ENCODE measurements at regions not wholly inside any gene's neighbourhood (a gene's known extent, or its start where the extent isn't known, plus 50 kb on each side); places are given as distances from the start of the nearest gene placed in this dataset.
A peak's percentile ranks its signal among the peaks of the same experiment; 100 is the strongest.

DNA sequence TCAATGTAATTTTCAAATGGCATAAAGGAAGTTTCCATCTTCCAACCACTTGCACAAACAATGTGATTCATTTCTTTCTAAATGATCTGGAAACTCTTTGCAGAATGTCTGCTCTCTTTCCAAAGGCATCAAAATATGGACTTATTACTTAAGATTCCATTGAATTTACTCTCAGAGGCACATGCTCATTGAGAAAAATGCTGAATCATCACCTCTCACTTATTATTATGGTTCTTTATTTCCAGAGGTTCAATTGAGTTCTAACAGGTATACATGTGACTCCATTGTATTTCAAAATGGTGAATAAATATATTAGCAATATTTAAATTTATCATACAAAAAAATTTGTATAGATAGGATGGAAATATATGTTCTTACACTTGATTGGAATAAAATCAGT is 1140.6 kb downstream of the EFNA5 start:
- ATAC-seq (ENCODE audit: insufficient read depth, low FRiP score): no peak
- Histone ChIP-seq H3K4me1 (ENCODE audit: control insufficient read depth in 5 of 5, insufficient read depth in 5 of 5, low read length in 5 of 5) (no peaks in the 10 kb centered on the region), H3K9ac (ENCODE audit: insufficient read depth in 1 of 2, low read length in 2 of 2) (no peak overlapping the region), H3K9me3 (ENCODE audit: control insufficient read depth in 4 of 4, insufficient read depth in 3 of 4, low read length in 3 of 4) (peaks cover 0 to 4% (median 0%) of the 10 kb centered on the region in 4 donors), H3K36me3 (ENCODE audit: control insufficient read depth in 4 of 4, insufficient read depth in 4 of 4, low read length in 4 of 4) (no peaks in the 10 kb centered on the region), H3K4me3 (no peak overlapping the region), H3K27me3 (ENCODE audit: control insufficient read depth in 3 of 3, insufficient read depth in 3 of 3, low read length in 2 of 3) (no peaks in the 10 kb centered on the region), H3K27ac (ENCODE audit: low read depth in 1 of 2, low read length in 1 of 2) (no peak overlapping the region)
- TF ChIP-seq, protein P1, sequence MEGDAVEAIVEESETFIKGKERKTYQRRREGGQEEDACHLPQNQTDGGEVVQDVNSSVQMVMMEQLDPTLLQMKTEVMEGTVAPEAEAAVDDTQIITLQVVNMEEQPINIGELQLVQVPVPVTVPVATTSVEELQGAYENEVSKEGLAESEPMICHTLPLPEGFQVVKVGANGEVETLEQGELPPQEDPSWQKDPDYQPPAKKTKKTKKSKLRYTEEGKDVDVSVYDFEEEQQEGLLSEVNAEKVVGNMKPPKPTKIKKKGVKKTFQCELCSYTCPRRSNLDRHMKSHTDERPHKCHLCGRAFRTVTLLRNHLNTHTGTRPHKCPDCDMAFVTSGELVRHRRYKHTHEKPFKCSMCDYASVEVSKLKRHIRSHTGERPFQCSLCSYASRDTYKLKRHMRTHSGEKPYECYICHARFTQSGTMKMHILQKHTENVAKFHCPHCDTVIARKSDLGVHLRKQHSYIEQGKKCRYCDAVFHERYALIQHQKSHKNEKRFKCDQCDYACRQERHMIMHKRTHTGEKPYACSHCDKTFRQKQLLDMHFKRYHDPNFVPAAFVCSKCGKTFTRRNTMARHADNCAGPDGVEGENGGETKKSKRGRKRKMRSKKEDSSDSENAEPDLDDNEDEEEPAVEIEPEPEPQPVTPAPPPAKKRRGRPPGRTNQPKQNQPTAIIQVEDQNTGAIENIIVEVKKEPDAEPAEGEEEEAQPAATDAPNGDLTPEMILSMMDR (IDR thresholded peaks at IDR 0.05; ENCODE audit: control extremely low read depth, extremely low read depth): no peak
- no peak for DNase-seq

DNA sequence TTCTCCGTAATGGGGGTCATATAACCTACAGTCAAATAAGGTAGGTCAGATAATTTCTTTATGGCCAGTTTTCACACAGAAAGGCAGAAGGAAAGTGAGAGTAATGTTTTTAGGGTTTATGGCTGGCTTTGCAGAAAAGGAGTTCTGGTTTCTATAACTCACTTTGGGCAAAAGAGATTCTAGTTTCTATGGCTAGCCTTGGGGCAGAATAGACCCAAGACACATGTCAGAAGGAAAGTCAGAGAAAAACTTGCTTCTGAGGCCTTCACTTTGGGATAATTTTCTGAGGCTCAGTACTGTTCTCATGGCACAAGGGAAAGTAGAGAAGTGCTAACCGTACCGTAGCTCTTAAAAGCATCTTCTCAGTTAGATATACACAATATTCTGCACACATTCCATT is 1145.3 kb downstream of the EFNA5 start:
- ATAC-seq (ENCODE audit: insufficient read depth, low FRiP score): no peak
- Histone ChIP-seq H3K4me3 (no peak overlapping the region), H3K9ac (ENCODE audit: insufficient read depth in 1 of 2, low read length in 2 of 2) (no peak overlapping the region), H3K9me3 (ENCODE audit: control insufficient read depth in 4 of 4, insufficient read depth in 3 of 4, low read length in 3 of 4) (peaks cover 0 to 4% (median 0%) of the 10 kb centered on the region in 4 donors), H3K36me3 (ENCODE audit: control insufficient read depth in 4 of 4, insufficient read depth in 4 of 4, low read length in 4 of 4) (no peaks in the 10 kb centered on the region), H3K27me3 (ENCODE audit: control insufficient read depth in 3 of 3, insufficient read depth in 3 of 3, low read length in 2 of 3) (no peaks in the 10 kb centered on the region), H3K4me1 (ENCODE audit: control insufficient read depth in 5 of 5, insufficient read depth in 5 of 5, low read length in 5 of 5) (peaks cover 0 to 5% (median 0%) of the 10 kb centered on the region in 5 donors), H3K27ac (ENCODE audit: low read depth in 1 of 2, low read length in 1 of 2) (no peak overlapping the region)
- WGBS, 2 donors: 93 to 94% methylated on average over 3 of the region's 3 CpGs
- TF ChIP-seq, protein P1 (IDR thresholded peaks at IDR 0.05; ENCODE audit: control extremely low read depth, extremely low read depth): no peak
- no peak for DNase-seq

DNA sequence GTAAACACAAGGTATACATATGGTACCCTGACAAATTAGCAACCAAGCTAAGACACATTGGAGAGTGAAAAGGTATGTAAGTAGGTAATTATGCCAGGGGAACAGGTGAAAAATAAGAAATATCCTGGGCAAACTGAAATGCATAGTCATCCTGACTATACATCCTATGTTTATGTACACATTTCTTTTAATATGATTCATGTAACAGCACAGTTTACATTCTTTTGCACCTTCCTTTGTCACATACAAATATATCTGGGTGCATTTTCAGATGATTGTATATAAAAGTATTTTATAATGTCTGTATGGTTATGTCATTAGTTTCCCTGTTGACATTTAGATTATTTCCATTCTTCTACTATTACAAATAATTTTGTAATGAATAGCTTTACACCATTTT is 1146.9 kb downstream of the EFNA5 start:
- H3K27ac ChIP-seq (ENCODE audit: low read depth in 1 of 2, low read length in 1 of 2): no peak overlapping the region
- H3K36me3 ChIP-seq (ENCODE audit: control insufficient read depth in 4 of 4, insufficient read depth in 4 of 4, low read length in 4 of 4): no peaks in the 10 kb centered on the region
- H3K4me3 ChIP-seq: no peak overlapping the region
- peaks cover 0 to 4% (median 0%) of the 10 kb centered on the region in 4 donors for H3K9me3 ChIP-seq (ENCODE audit: control insufficient read depth in 4 of 4, insufficient read depth in 3 of 4, low read length in 3 of 4)
- TF ChIP-seq, protein P1 (IDR thresholded peaks at IDR 0.05; ENCODE audit: control extremely low read depth, extremely low read depth): no peak
- ATAC-seq (ENCODE audit: insufficient read depth, low FRiP score) (no peak), DNase-seq (no peak)
- H3K9ac ChIP-seq (ENCODE audit: insufficient read depth in 1 of 2, low read length in 2 of 2): no peak overlapping the region
- no peaks in the 10 kb centered on the region for H3K27me3 ChIP-seq (ENCODE audit: control insufficient read depth in 3 of 3, insufficient read depth in 3 of 3, low read length in 2 of 3)
- H3K4me1 ChIP-seq (ENCODE audit: control insufficient read depth in 5 of 5, insufficient read depth in 5 of 5, low read length in 5 of 5): peaks cover 0 to 5% (median 0%) of the 10 kb centered on the region in 5 donors

DNA sequence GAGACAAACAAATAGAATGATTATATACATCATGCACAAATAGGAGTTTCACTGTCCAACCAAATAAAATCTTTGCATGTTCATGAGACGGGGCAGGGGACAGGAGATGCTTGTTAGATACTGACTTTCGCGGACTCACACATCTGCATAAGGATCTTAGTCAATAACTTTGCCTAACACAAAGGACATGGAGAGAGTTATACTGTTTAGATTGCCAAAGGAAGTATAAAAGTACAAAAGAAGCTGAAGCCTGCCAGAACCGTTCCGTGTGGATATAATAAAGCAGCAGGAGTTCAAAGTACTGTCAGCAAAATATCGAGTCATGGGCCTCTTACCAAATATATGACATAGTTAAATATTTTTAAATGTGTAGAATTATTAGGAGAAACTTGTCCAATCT is 1148.4 kb downstream of the EFNA5 start:
- no peak for ATAC-seq (ENCODE audit: insufficient read depth, low FRiP score)
- Histone ChIP-seq H3K4me1 (ENCODE audit: control insufficient read depth in 5 of 5, insufficient read depth in 5 of 5, low read length in 5 of 5) (peaks cover 0 to 5% (median 0%) of the 10 kb centered on the region in 5 donors), H3K9ac (ENCODE audit: insufficient read depth in 1 of 2, low read length in 2 of 2) (no peak overlapping the region), H3K9me3 (ENCODE audit: control insufficient read depth in 4 of 4, insufficient read depth in 3 of 4, low read length in 3 of 4) (peaks cover 0 to 4% (median 0%) of the 10 kb centered on the region in 4 donors), H3K27ac (ENCODE audit: low read depth in 1 of 2, low read length in 1 of 2) (no peak overlapping the region), H3K36me3 (ENCODE audit: control insufficient read depth in 4 of 4, insufficient read depth in 4 of 4, low read length in 4 of 4) (no peaks in the 10 kb centered on the region), H3K27me3 (ENCODE audit: control insufficient read depth in 3 of 3, insufficient read depth in 3 of 3, low read length in 2 of 3) (no peaks in the 10 kb centered on the region), H3K4me3 (no peak overlapping the region)
- TF ChIP-seq, protein P1 (IDR thresholded peaks at IDR 0.05; ENCODE audit: control extremely low read depth, extremely low read depth): no peak
- peak in 2 of 3 donors; percentile 36 to 50 for DNase-seq
- WGBS, 2 donors: 65 to 72% methylated on average over 6 of the region's 6 CpGs
